GM12878 (cell line): ENCODE measurements at regions not wholly inside any gene's neighbourhood (a gene's known extent, or its start where the extent isn't known, plus 50 kb on each side); places are given as distances from the start of the nearest gene placed in this dataset.

Source experiments
- ELK1 ChIP-seq: IDR thresholded peaks from 2 replicates; pipeline ENCODE4 v1.6.1; 2012; ENCODE audit warnings: low read depth, low read length, improper control_type of control experiment
- EP300 ChIP-seq, 2 experiments: fragments of 150-350 bp in 1 of 2; IDR thresholded peaks; 2 replicates each; pipeline ENCODE4 v1.6.1; 2011 to 2012; ENCODE audit warnings: low read depth in 2 of 2, low read length in 2 of 2, borderline replicate concordance in 1 of 2, improper control_type of control experiment in 1 of 2, inconsistent platforms in 1 of 2; ENCODE audit not compliant: control insufficient read depth in 1 of 2
- NBN ChIP-seq: fragments of 450-650 bp; IDR thresholded peaks from 2 replicates; pipeline ENCODE4 v1.6.1; 2016
- PAX8 ChIP-seq: fragments of 450-650 bp; IDR thresholded peaks from 2 replicates; pipeline ENCODE4 v1.6.1; 2017; ENCODE audit warnings: mild to moderate bottlenecking, moderate library complexity
- PRDM15 ChIP-seq: fragments of 450-650 bp; formaldehyde crosslinking; IDR thresholded peaks from 2 replicates; pipeline ENCODE4 v1.4.0; 2020; ENCODE audit warnings: mild to moderate bottlenecking, moderate library complexity
- RCOR1 ChIP-seq: conservative IDR thresholded peaks from 2 replicates; pipeline ENCODE4 v1.6.1; 2012; ENCODE audit warnings: low read depth, low read length, improper control_type of control experiment
- REST ChIP-seq: IDR thresholded peaks from 2 replicates; pipeline ENCODE4 v1.6.1; 2012; ENCODE audit warnings: mild to moderate bottlenecking, low read depth, low read length
- RFX5 ChIP-seq: IDR thresholded peaks from 2 replicates; pipeline ENCODE4 v1.6.1; 2011; ENCODE audit warnings: low read depth, low read length, improper control_type of control experiment
- SREBF2 ChIP-seq: IDR thresholded peaks from 2 replicates; pipeline ENCODE4 v1.6.1; 2012; ENCODE audit warnings: mild to moderate bottlenecking, low read length
- YBX1 ChIP-seq: fragments of 450-650 bp; IDR thresholded peaks from 2 replicates; pipeline ENCODE4 v1.6.1; 2016; ENCODE audit warnings: antibody characterized with exemption
- ZSCAN29 ChIP-seq: fragments of 450-650 bp; IDR thresholded peaks from 2 replicates; pipeline ENCODE4 v1.6.1; 2017; ENCODE audit warnings: mild to moderate bottlenecking, moderate library complexity
- TF ChIP-seq, protein P1 (sequence below): fragments of 450-650 bp; IDR thresholded peaks from 2 replicates; pipeline ENCODE4 v1.6.1; 2017; ENCODE audit warnings: antibody characterized with exemption, mild to moderate bottlenecking, moderate library complexity
- TF ChIP-seq, protein P2 (sequence below), 3 experiments: IDR thresholded peaks in 2 of 3; conservative IDR thresholded peaks in 1 of 3; 2 replicates each; pipeline ENCODE4 v1.5.1; 2011; ENCODE audit warnings: low read depth in 3 of 3, low read length in 3 of 3, mild to moderate bottlenecking in 3 of 3, control low read depth in 2 of 3, moderate library complexity in 2 of 3, inconsistent platforms in 1 of 3, mixed read lengths in 1 of 3; ENCODE audit not compliant: control insufficient read depth in 2 of 3, insufficient read depth in 1 of 3; ENCODE audit errors: extremely low read depth in 1 of 3
- TF ChIP-seq, protein P3 (sequence below): fragments of 450-650 bp; IDR thresholded peaks from 2 replicates; pipeline ENCODE4 v1.6.1; 2017; ENCODE audit warnings: borderline replicate concordance

DNA sequence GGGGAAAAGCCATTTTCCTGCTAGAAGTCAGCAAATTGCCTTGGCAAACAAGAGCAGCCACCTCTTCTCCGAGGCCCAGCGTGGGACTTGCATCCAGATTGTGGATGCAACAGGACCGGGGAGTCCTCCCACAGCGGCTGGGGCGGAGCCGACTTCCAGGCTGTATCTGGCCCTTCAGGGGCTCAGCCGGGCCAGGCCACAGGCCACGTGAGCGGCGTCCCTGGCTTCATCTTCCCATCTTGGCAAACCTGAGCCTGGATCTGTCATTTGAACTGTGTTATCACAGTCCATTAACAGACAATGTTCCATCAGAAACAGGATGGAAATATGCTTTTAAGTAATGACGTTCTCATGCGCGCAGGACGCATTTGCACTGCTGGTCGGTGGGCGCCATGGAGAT lies 483.5 kb upstream of the SALL3 start (continued):
- no peak for TF ChIP-seq PRDM15 (CRISPR knock-in tag)
- TF ChIP-seq NBN, result no peak
- TF ChIP-seq ELK1, result no peak
- no peak for TF ChIP-seq SREBF2
- TF ChIP-seq, protein P1, sequence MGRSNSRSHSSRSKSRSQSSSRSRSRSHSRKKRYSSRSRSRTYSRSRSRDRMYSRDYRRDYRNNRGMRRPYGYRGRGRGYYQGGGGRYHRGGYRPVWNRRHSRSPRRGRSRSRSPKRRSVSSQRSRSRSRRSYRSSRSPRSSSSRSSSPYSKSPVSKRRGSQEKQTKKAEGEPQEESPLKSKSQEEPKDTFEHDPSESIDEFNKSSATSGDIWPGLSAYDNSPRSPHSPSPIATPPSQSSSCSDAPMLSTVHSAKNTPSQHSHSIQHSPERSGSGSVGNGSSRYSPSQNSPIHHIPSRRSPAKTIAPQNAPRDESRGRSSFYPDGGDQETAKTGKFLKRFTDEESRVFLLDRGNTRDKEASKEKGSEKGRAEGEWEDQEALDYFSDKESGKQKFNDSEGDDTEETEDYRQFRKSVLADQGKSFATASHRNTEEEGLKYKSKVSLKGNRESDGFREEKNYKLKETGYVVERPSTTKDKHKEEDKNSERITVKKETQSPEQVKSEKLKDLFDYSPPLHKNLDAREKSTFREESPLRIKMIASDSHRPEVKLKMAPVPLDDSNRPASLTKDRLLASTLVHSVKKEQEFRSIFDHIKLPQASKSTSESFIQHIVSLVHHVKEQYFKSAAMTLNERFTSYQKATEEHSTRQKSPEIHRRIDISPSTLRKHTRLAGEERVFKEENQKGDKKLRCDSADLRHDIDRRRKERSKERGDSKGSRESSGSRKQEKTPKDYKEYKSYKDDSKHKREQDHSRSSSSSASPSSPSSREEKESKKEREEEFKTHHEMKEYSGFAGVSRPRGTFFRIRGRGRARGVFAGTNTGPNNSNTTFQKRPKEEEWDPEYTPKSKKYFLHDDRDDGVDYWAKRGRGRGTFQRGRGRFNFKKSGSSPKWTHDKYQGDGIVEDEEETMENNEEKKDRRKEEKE, result no peak
- TF ChIP-seq, protein P2, sequence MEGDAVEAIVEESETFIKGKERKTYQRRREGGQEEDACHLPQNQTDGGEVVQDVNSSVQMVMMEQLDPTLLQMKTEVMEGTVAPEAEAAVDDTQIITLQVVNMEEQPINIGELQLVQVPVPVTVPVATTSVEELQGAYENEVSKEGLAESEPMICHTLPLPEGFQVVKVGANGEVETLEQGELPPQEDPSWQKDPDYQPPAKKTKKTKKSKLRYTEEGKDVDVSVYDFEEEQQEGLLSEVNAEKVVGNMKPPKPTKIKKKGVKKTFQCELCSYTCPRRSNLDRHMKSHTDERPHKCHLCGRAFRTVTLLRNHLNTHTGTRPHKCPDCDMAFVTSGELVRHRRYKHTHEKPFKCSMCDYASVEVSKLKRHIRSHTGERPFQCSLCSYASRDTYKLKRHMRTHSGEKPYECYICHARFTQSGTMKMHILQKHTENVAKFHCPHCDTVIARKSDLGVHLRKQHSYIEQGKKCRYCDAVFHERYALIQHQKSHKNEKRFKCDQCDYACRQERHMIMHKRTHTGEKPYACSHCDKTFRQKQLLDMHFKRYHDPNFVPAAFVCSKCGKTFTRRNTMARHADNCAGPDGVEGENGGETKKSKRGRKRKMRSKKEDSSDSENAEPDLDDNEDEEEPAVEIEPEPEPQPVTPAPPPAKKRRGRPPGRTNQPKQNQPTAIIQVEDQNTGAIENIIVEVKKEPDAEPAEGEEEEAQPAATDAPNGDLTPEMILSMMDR (IDR thresholded peaks at IDR 0.05 in 2 of 3, conservative IDR thresholded peaks at IDR 0.05 in 1 of 3; ENCODE audit: control insufficient read depth in 2 of 3, extremely low read depth in 1 of 3, insufficient read depth in 1 of 3, low read depth in 3 of 3, low read length in 3 of 3), result no peak
- TF ChIP-seq ZSCAN29, result no peak
- TF ChIP-seq RFX5, result no peak
- no peak for TF ChIP-seq EP300 (IDR thresholded peaks at IDR 0.05; ENCODE audit: borderline replicate concordance in 1 of 2, control insufficient read depth in 1 of 2, low read depth in 2 of 2, low read length in 2 of 2)
- TF ChIP-seq, protein P3, sequence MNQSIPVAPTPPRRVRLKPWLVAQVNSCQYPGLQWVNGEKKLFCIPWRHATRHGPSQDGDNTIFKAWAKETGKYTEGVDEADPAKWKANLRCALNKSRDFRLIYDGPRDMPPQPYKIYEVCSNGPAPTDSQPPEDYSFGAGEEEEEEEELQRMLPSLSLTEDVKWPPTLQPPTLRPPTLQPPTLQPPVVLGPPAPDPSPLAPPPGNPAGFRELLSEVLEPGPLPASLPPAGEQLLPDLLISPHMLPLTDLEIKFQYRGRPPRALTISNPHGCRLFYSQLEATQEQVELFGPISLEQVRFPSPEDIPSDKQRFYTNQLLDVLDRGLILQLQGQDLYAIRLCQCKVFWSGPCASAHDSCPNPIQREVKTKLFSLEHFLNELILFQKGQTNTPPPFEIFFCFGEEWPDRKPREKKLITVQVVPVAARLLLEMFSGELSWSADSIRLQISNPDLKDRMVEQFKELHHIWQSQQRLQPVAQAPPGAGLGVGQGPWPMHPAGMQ, result no peak
- no peak for TF ChIP-seq REST
- no peak for TF ChIP-seq YBX1
- TF ChIP-seq PAX8, result no peak
- no peak for TF ChIP-seq RCOR1
